Left lung (tissue), 4 donors: ENCODE measurements at regions not wholly inside any gene's neighbourhood (a gene's known extent, or its start where the extent isn't known, plus 50 kb on each side); places are given as distances from the start of the nearest gene placed in this dataset.
A peak's percentile ranks its signal among the peaks of the same experiment; 100 is the strongest.

Experiments
- ATAC-seq: fragments of 200-7000 bp; cut with Tn5 transposase; one replicate; pipeline ENCODE4 v1.9.1; 2020; ENCODE audit warnings: moderate library complexity
- DNase-seq, 4 donors: peaks; one replicate each; pipeline ENCODE4 v3.0.0-alpha.2; 2013 to 2020
- H3K27ac ChIP-seq, 2 donors: fragments of 200-600 bp; sonication (generic) in 1 of 2; one replicate each; pipeline versions ENCODE4 v1.5.0 to v1.8.0; 2020 to 2021
- H3K27me3 ChIP-seq, 2 donors: fragments of 200-600 bp; sonication (generic) in 1 of 2; one replicate each; pipeline versions ENCODE4 v1.5.0 to v1.8.0; 2020 to 2021
- H3K36me3 ChIP-seq, 2 donors: fragments of 200-600 bp; sonication (generic) in 1 of 2; one replicate each; pipeline versions ENCODE4 v1.5.0 to v1.8.0; 2020 to 2021
- H3K4me1 ChIP-seq, 2 donors: fragments of 200-600 bp; one replicate each; pipeline ENCODE4 v1.8.0; 2021
- H3K4me3 ChIP-seq, 2 donors: fragments of 200-600 bp; sonication (generic) in 1 of 2; one replicate each; pipeline versions ENCODE4 v1.5.0 to v1.8.0; 2020 to 2021; ENCODE audit warnings: mild to moderate bottlenecking in 1 of 2
- H3K9me3 ChIP-seq, 2 donors: fragments of 200-600 bp; sonication (generic) in 1 of 2; one replicate each; pipeline versions ENCODE4 v1.5.0 to v1.8.0; 2020 to 2021
- CTCF ChIP-seq, 2 donors: fragments of 200-600 bp; sonication (generic) in 1 of 2; IDR thresholded peaks; one replicate each; pipeline versions ENCODE4 v1.5.0 to v1.8.0; 2021; ENCODE audit warnings: antibody characterized with exemption in 2 of 2
- intact Hi-C, 2 donors: fragments of 100-400 bp; cut with DNase I; formaldehyde crosslinking; loops; one replicate each; pipeline versions ENCODE4 v1.11.2 to v1.14.2; 2022
- donor health status: DM: no; HTN: yes; CAD: no.
- donor health status: DM: no; HTN: no; CAD: no.

GRCh38 chr9:115590011-115590410 is 472.1 kb upstream of the TNC start:
- Histone ChIP-seq H3K4me1 (peaks cover 0 to 3% of the 10 kb centered on the region in 2 donors), H3K36me3 (no peaks in the 10 kb centered on the region), H3K27me3 (peaks cover 0 to 2% of the 10 kb centered on the region in 2 donors), H3K4me3 (no peak overlapping the region), H3K27ac (no peak overlapping the region), H3K9me3 (no peaks in the 10 kb centered on the region)
- no peak for TF ChIP-seq CTCF (IDR thresholded peaks at IDR 0.05)
- ATAC-seq (peak; percentile 21), DNase-seq (peak in 1 of 4 donors; percentile 30)
- intact Hi-C loops = loop anchor here in 1 of 2 donors (10.0 kb wide), 1 partner anchor 1065 kb away; no protein-coding TSS in a partner anchor

- Histone ChIP-seq H3K27ac (peak overlapping the region in 1 of 2 donors; percentile 65), H3K9me3 (no peaks in the 10 kb centered on the region), H3K27me3 (peaks cover 4 to 16% of the 10 kb centered on the region in 2 donors), H3K4me1 (peaks cover 0 to 3% of the 10 kb centered on the region in 2 donors), H3K4me3 (no peak overlapping the region), H3K36me3 (no peaks in the 10 kb centered on the region)
- intact Hi-C loops = loop anchor here in 1 of 2 donors (10.0 kb wide), 1 partner anchor 1063 kb away; no protein-coding TSS in a partner anchor
- DNase-seq (peak in 2 of 4 donors; percentile 62 to 90), ATAC-seq (peak; percentile 95)
- peak; percentile 36 to 72 for TF ChIP-seq CTCF (IDR thresholded peaks at IDR 0.05)
Observed at GRCh38 chr9:115591584-115591984, 473.6 kb upstream of the TNC start.

GRCh38 chr9:115593587-115594091 is 475.7 kb upstream of the TNC start:
- ATAC-seq (peak; percentile 59), DNase-seq (peak in 2 of 4 donors; percentile 42 to 55)
- intact Hi-C loops = loop anchor here in 1 of 2 donors (10.0 kb wide), 1 partner anchor 1061 kb away; no protein-coding TSS in a partner anchor
- Histone ChIP-seq H3K27ac (no peak overlapping the region), H3K4me1 (peaks cover 0 to 3% of the 10 kb centered on the region in 2 donors), H3K36me3 (no peaks in the 10 kb centered on the region), H3K4me3 (no peak overlapping the region), H3K27me3 (peaks cover 4 to 25% of the 10 kb centered on the region in 2 donors), H3K9me3 (no peaks in the 10 kb centered on the region)
- peak; percentile 47 to 64 for TF ChIP-seq CTCF (IDR thresholded peaks at IDR 0.05)

GRCh38 chr9:115594557-115594956 is 476.6 kb upstream of the TNC start:
- intact Hi-C loops = loop anchor here in 1 of 2 donors (10.0 kb wide), 1 partner anchor 1060 kb away; no protein-coding TSS in a partner anchor

More at GRCh38 chr9:115594557-115594956, 476.6 kb upstream of the TNC start:
- no peak for DNase-seq
- H3K27me3 ChIP-seq = peaks cover 4 to 25% of the 10 kb centered on the region in 2 donors
- no peak for ATAC-seq
- TF ChIP-seq CTCF (IDR thresholded peaks at IDR 0.05) = no peak
- H3K4me1 ChIP-seq = peaks cover 0 to 3% of the 10 kb centered on the region in 2 donors
- H3K36me3 ChIP-seq = no peaks in the 10 kb centered on the region
- H3K27ac ChIP-seq = no peak overlapping the region
- H3K9me3 ChIP-seq = no peaks in the 10 kb centered on the region
- no peak overlapping the region for H3K4me3 ChIP-seq
